GM20000 (cell line): ENCODE measurements at regions not wholly inside any gene's neighbourhood (a gene's known extent, or its start where the extent isn't known, plus 50 kb on each side); places are given as distances from the start of the nearest gene placed in this dataset.

Source experiments
- DNase-seq: peaks from one replicate; pipeline ENCODE4 v3.0.0; 2012; ENCODE audit warnings: low spot score
- CTCF ChIP-seq: IDR thresholded peaks from 2 replicates; pipeline ENCODE4 v1.5.1; 2012; ENCODE audit warnings: mild to moderate bottlenecking, control low read depth; ENCODE audit errors: extremely low read depth, missing control alignments

- DNase-seq: no peak
- no peak for TF ChIP-seq CTCF
Observed at GRCh38 chr9:27659001-27659400, 85.7 kb upstream of the C9orf72 start.

- DNase-seq: no peak
- TF ChIP-seq CTCF: no peak
Observed at GRCh38 chr9:27659571-27659970, 86.3 kb upstream of the C9orf72 start.

- TF ChIP-seq CTCF: no peak
Observed at GRCh38 chr9:27660148-27660547, 86.9 kb upstream of the C9orf72 start.

GRCh38 chr9:27663526-27663925, 90.2 kb upstream of the C9orf72 start:
- TF ChIP-seq CTCF: no peak
- DNase-seq: no peak

More at GRCh38 chr9:27660148-27660547, 86.9 kb upstream of the C9orf72 start:
- no peak for DNase-seq

- TF ChIP-seq CTCF: no peak
- no peak for DNase-seq
Observed at GRCh38 chr9:27664121-27664779, 91.0 kb upstream of the C9orf72 start.

GRCh38 chr9:27665136-27665535, 91.9 kb upstream of the C9orf72 start:
- TF ChIP-seq CTCF: no peak
- DNase-seq: no peak

- DNase-seq: no peak
- no peak for TF ChIP-seq CTCF
Observed at GRCh38 chr9:27668280-27668679, 95.0 kb upstream of the C9orf72 start.
